ENCODE measurements at regions not wholly inside any gene's neighbourhood (a gene's known extent, or its start where the extent isn't known, plus 50 kb on each side); places are given as distances from the start of the nearest gene placed in this dataset.

- H2BK15ac ChIP-seq (ENCODE audit: low read depth, low read length), result no peak overlapping the region
- no peak overlapping the region for H3K9ac ChIP-seq (ENCODE audit: extremely low read depth, insufficient read length, low read length)
- no peak overlapping the region for H4K8ac ChIP-seq (replicated peaks; ENCODE audit: insufficient read length, low read depth, low read length)
- no peaks in the 10 kb centered on the region for H3K23me2 ChIP-seq (ENCODE audit: insufficient read length, low read depth, low read length, poor library complexity, severe bottlenecking)
- H3K9me3 Mint-ChIP-seq, result no peaks in the 10 kb centered on the region
- no peak overlapping the region for H4K5ac ChIP-seq (ENCODE audit: insufficient read length, low read depth, low read length)
- H3K79me1 ChIP-seq (ENCODE audit: insufficient read depth, low read depth, low read length, poor library complexity, severe bottlenecking), result no peaks in the 10 kb centered on the region
- H4K20me1 ChIP-seq (ENCODE audit: control insufficient read depth, insufficient read depth, insufficient read length), result no peaks in the 10 kb centered on the region
- H3K79me2 ChIP-seq (ENCODE audit: insufficient read depth, low read length), result no peaks in the 10 kb centered on the region
- H3T11ph ChIP-seq (ENCODE audit: low read length), result no peak overlapping the region
- no peak overlapping the region for H2BK12ac ChIP-seq (ENCODE audit: insufficient read length, low read depth, low read length)
- H3K23ac ChIP-seq (ENCODE audit: insufficient read length, low read depth, low read length), result no peak overlapping the region
- H3K14ac ChIP-seq (ENCODE audit: insufficient read depth, low read length), result no peak overlapping the region
- no peak overlapping the region for H2BK20ac ChIP-seq (ENCODE audit: low read depth, low read length, poor library complexity, severe bottlenecking)
- no CpG with 5 or more reads among the region's 3 CpGs for WGBS (ENCODE audit: extremely low coverage, insufficient read length, low lambda C conversion rate)
- no peak for TF ChIP-seq CTCF (conservative IDR thresholded peaks at IDR 0.05)
- no peak overlapping the region for H3K4me3 Mint-ChIP-seq
- H3K56ac ChIP-seq (ENCODE audit: insufficient read length, low read depth, low read length), result no peak overlapping the region
- no peaks in the 10 kb centered on the region; the same call in 1 of the 2 replicates for H3K27me3 Mint-ChIP-seq (ENCODE audit: low read depth)
- H2AK5ac ChIP-seq (ENCODE audit: insufficient read length, low read length), result no peak overlapping the region
- no peaks in the 10 kb centered on the region for H3K27me3 ChIP-seq (ENCODE audit: insufficient read depth, low read length)
- no peak overlapping the region for H3K4ac ChIP-seq (ENCODE audit: low read depth, low read length)
- H3K18ac ChIP-seq (ENCODE audit: insufficient read length, low read depth, low read length), result no peak overlapping the region
- no peaks in the 10 kb centered on the region for H3K4me1 ChIP-seq (ENCODE audit: insufficient read depth, low read length)
- H3K27ac ChIP-seq (ENCODE audit: insufficient read length, low read depth, low read length), result no peak overlapping the region
- no peak overlapping the region for H4K91ac ChIP-seq (ENCODE audit: insufficient read length, low read depth, low read length)
- no peaks in the 10 kb centered on the region for H3K36me3 Mint-ChIP-seq (ENCODE audit: insufficient read depth in 1 of 3, low read depth in 3 of 3)
- no peak overlapping the region; a peak in 1 of 7 replicates for H3K27ac Mint-ChIP-seq
- H3K4me2 ChIP-seq (ENCODE audit: insufficient read depth, insufficient read length, low read length), result no peak overlapping the region
- no peaks in the 10 kb centered on the region for H3K9me3 ChIP-seq (ENCODE audit: control insufficient read depth, low read depth, low read length)
- no peak overlapping the region for H2AFZ ChIP-seq (ENCODE audit: low read length)
- H3K4me1 Mint-ChIP-seq, result peaks cover 6 to 7% of the 10 kb centered on the region in 2 experiments; a peak in 2 of 4 replicates
- no peak overlapping the region for H2BK120ac ChIP-seq (ENCODE audit: low read depth, low read length, poor library complexity, severe bottlenecking)
- no peak for DNase-seq
- no peak overlapping the region for H2BK5ac ChIP-seq (ENCODE audit: insufficient read length, low read length)
These were observed 187.7 kb upstream of the BMP2 start for GRCh38 chr20:6579824-6580223.

Measured in H9 (cell line).